Epidermal melanocyte (primary cell): ENCODE measurements at regions not wholly inside any gene's neighbourhood (a gene's known extent, or its start where the extent isn't known, plus 50 kb on each side); places are given as distances from the start of the nearest gene placed in this dataset.
"Not testable (repeated sequence)": the region's sequence is repeated elsewhere in the genome, so short reads cannot be mapped to it uniquely, and the experiment has no call there.

Source experiments
- DNase-seq: peaks from one replicate; pipeline ENCODE4 v3.0.0; 2011; ENCODE audit warnings: low spot score; ENCODE audit not compliant: insufficient read length

- DNase-seq, result not testable (repeated sequence)
Measured at GRCh38 chr2:201946746-201947145, 86.9 kb upstream of the FZD7 start.

GRCh38 chr2:201947287-201947686, 86.4 kb upstream of the FZD7 start:
- DNase-seq, result no peak

- no peak for DNase-seq
Measured at GRCh38 chr2:201949181-201949926, 84.3 kb upstream of the FZD7 start.

- no peak for DNase-seq
Measured at GRCh38 chr2:201949927-201950246, 83.8 kb upstream of the FZD7 start.

- DNase-seq, result no peak
Measured at GRCh38 chr2:201950606-201951005, 83.0 kb upstream of the FZD7 start.

- no peak for DNase-seq
Measured at GRCh38 chr2:201952187-201952586, 81.5 kb upstream of the FZD7 start.

GRCh38 chr2:201953396-201953795, 80.3 kb upstream of the FZD7 start:
- no peak for DNase-seq

- no peak for DNase-seq
Measured at GRCh38 chr2:201953880-201954279, 79.8 kb upstream of the FZD7 start.

GRCh38 chr2:201955231-201955630, 78.4 kb upstream of the FZD7 start:
- DNase-seq, result no peak

- DNase-seq, result no peak
Measured at GRCh38 chr2:201955702-201956141, 77.9 kb upstream of the FZD7 start.

- DNase-seq, result no peak
Measured at GRCh38 chr2:201956361-201956760, 77.3 kb upstream of the FZD7 start.

GRCh38 chr2:201957091-201957490, 76.6 kb upstream of the FZD7 start:
- DNase-seq, result no peak

GRCh38 chr2:201959198-201959597, 74.5 kb upstream of the FZD7 start:
- no peak for DNase-seq

- peak; percentile 31 for DNase-seq
Measured at GRCh38 chr2:201959626-201960025, 74.0 kb upstream of the FZD7 start.

GRCh38 chr2:201960305-201960704, 73.3 kb upstream of the FZD7 start:
- DNase-seq, result no peak

- DNase-seq, result no peak
Measured at GRCh38 chr2:201961401-201961800, 72.3 kb upstream of the FZD7 start.

- DNase-seq, result no peak
Measured at GRCh38 chr2:201962774-201963562, 70.7 kb upstream of the FZD7 start.

GRCh38 chr2:201964011-201964410, 69.6 kb upstream of the FZD7 start:
- DNase-seq, result no peak

GRCh38 chr2:201964631-201965206, 68.9 kb upstream of the FZD7 start:
- DNase-seq, result no peak

- no peak for DNase-seq
Measured at GRCh38 chr2:201965550-201965949, 68.1 kb upstream of the FZD7 start.

GRCh38 chr2:201966691-201967438, 66.8 kb upstream of the FZD7 start:
- DNase-seq, result no peak

- DNase-seq, result no peak
Measured at GRCh38 chr2:201968050-201968449, 65.6 kb upstream of the FZD7 start.
